Transverse colon (tissue), 4 donors: ENCODE measurements at regions not wholly inside any gene's neighbourhood (a gene's known extent, or its start where the extent isn't known, plus 50 kb on each side); places are given as distances from the start of the nearest gene placed in this dataset.

ENCODE experiments used
- EP300 ChIP-seq: sonication (generic); formaldehyde crosslinking; IDR thresholded peaks from one replicate; pipeline ENCODE4 v1.6.1; 2017; ENCODE audit warnings: antibody characterized with exemption, low read depth
- POLR2A ChIP-seq: fragments of 450-650 bp; IDR thresholded peaks from one replicate; pipeline ENCODE4 v1.6.1; 2016; ENCODE audit warnings: antibody characterized with exemption, mild to moderate bottlenecking, moderate library complexity
- POLR2AphosphoS5 ChIP-seq, 3 donors: sonication (generic); formaldehyde crosslinking; IDR thresholded peaks; one replicate each; pipeline ENCODE4 v1.6.1; 2016; ENCODE audit warnings: antibody characterized with exemption in 3 of 3
- TF ChIP-seq, protein P1 (sequence below), 5 experiments: fragments of 200-600 bp in 3 of 5; fragments of 450-650 bp in 2 of 5; sonication (generic) in 3 of 5; IDR thresholded peaks; 1 replicate in 2 of 5; 2 replicates in 3 of 5; pipeline ENCODE4 v1.5.1; 2016 to 2017; ENCODE audit warnings: antibody characterized with exemption in 5 of 5, inconsistent platforms in 3 of 5, mild to moderate bottlenecking in 2 of 5, moderate library complexity in 1 of 5

DNA sequence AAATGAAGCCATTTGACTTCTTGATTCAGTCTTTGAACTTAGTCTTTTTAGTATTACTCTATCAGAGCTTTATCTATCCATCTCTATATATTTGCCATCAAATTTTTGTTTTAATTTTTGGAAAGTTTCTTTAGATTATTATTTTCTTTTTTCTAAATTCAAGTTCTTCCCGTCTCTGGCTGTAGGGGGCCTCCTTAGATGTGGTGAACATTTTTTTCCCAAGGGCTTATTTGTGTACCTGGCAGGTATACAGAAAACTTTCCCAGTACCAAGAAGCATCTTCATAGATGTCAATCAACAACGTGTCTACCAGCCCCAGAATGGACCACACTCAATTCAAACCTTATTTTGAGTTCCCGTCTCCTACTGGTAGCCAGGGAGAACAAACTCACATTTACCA is 486.8 kb upstream of the CNTN4 start:
- TF ChIP-seq, protein P1, sequence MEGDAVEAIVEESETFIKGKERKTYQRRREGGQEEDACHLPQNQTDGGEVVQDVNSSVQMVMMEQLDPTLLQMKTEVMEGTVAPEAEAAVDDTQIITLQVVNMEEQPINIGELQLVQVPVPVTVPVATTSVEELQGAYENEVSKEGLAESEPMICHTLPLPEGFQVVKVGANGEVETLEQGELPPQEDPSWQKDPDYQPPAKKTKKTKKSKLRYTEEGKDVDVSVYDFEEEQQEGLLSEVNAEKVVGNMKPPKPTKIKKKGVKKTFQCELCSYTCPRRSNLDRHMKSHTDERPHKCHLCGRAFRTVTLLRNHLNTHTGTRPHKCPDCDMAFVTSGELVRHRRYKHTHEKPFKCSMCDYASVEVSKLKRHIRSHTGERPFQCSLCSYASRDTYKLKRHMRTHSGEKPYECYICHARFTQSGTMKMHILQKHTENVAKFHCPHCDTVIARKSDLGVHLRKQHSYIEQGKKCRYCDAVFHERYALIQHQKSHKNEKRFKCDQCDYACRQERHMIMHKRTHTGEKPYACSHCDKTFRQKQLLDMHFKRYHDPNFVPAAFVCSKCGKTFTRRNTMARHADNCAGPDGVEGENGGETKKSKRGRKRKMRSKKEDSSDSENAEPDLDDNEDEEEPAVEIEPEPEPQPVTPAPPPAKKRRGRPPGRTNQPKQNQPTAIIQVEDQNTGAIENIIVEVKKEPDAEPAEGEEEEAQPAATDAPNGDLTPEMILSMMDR (IDR thresholded peaks at IDR 0.05) = no peak
- TF ChIP-seq POLR2AphosphoS5 (IDR thresholded peaks at IDR 0.05) (no peak), EP300 (no peak), POLR2A (no peak)
